ENCODE measurements at regions not wholly inside any gene's neighbourhood (a gene's known extent, or its start where the extent isn't known, plus 50 kb on each side); places are given as distances from the start of the nearest gene placed in this dataset.
"Not testable (repeated sequence)": the region's sequence is repeated elsewhere in the genome, so short reads cannot be mapped to it uniquely, and the experiment has no call there.

GRCh38 chr6:63049216-63049615, 162.1 kb upstream of the FKBP1C start:
- DNase-seq (ENCODE audit: low spot score), result no peak
- TF ChIP-seq CTCF (IDR thresholded peaks at IDR 0.05; ENCODE audit: extremely low read depth, insufficient read depth, missing control alignments), result no peak
- in situ Hi-C loops (cut with MboI; ENCODE audit: low pct_unique_long_range_greater_than_20kb, low sequenced_read_pairs, unreplicated experiment), result no loop called here

GRCh38 chr6:63053206-63053605, 158.1 kb upstream of the FKBP1C start:
- DNase-seq (ENCODE audit: low spot score), result not testable (repeated sequence)
- in situ Hi-C loops (cut with MboI; ENCODE audit: low pct_unique_long_range_greater_than_20kb, low sequenced_read_pairs, unreplicated experiment), result loop anchor here (25.0 kb wide), 1 partner anchor 209 kb away; no protein-coding TSS in a partner anchor

- no peak for DNase-seq (ENCODE audit: low spot score)
- TF ChIP-seq CTCF (IDR thresholded peaks at IDR 0.05; ENCODE audit: extremely low read depth, insufficient read depth, missing control alignments), result no peak
These were observed 152.7 kb upstream of the FKBP1C start for GRCh38 chr6:63058601-63059000.

GRCh38 chr6:63063631-63064271, 147.5 kb upstream of the FKBP1C start:
- no peak for DNase-seq (ENCODE audit: low spot score)
- in situ Hi-C loops (cut with MboI; ENCODE audit: low pct_unique_long_range_greater_than_20kb, low sequenced_read_pairs, unreplicated experiment), result loop anchor here (25.0 kb wide), 1 partner anchor 199 kb away; no protein-coding TSS in a partner anchor
- no peak for TF ChIP-seq CTCF (IDR thresholded peaks at IDR 0.05; ENCODE audit: extremely low read depth, insufficient read depth, missing control alignments)

More at GRCh38 chr6:63058601-63059000, 152.7 kb upstream of the FKBP1C start:
- in situ Hi-C loops (cut with MboI; ENCODE audit: low pct_unique_long_range_greater_than_20kb, low sequenced_read_pairs, unreplicated experiment), result loop anchor here (25.0 kb wide), 1 partner anchor 204 kb away; no protein-coding TSS in a partner anchor

- DNase-seq (ENCODE audit: low spot score), result peak; percentile 21
- in situ Hi-C loops (cut with MboI; ENCODE audit: low pct_unique_long_range_greater_than_20kb, low sequenced_read_pairs, unreplicated experiment), result loop anchor here (25.0 kb wide), 1 partner anchor 196 kb away; no protein-coding TSS in a partner anchor
- TF ChIP-seq CTCF (IDR thresholded peaks at IDR 0.05; ENCODE audit: extremely low read depth, insufficient read depth, missing control alignments), result peak; percentile 47
These were observed 145.1 kb upstream of the FKBP1C start for GRCh38 chr6:63066055-63066704.

- in situ Hi-C loops (cut with MboI; ENCODE audit: low pct_unique_long_range_greater_than_20kb, low sequenced_read_pairs, unreplicated experiment), result no loop called here
- DNase-seq (ENCODE audit: low spot score), result no peak
These were observed 116.3 kb upstream of the FKBP1C start for GRCh38 chr6:63094947-63095346.

More at GRCh38 chr6:63094947-63095346, 116.3 kb upstream of the FKBP1C start:
- no peak for TF ChIP-seq CTCF (IDR thresholded peaks at IDR 0.05; ENCODE audit: extremely low read depth, insufficient read depth, missing control alignments)
